GM21825 (cell line): ENCODE measurements at regions not wholly inside any gene's neighbourhood (a gene's known extent, or its start where the extent isn't known, plus 50 kb on each side); places are given as distances from the start of the nearest gene placed in this dataset.
"Not testable (repeated sequence)": the region's sequence is repeated elsewhere in the genome, so short reads cannot be mapped to it uniquely, and the experiment has no call there.

ENCODE experiments used
- ATAC-seq: cut with Tn5 transposase; IDR thresholded peaks from one replicate; pipeline ENCODE4 v1.9.1; 2021; ENCODE audit warnings: mild to moderate bottlenecking, moderate library complexity; ENCODE audit not compliant: unreplicated experiment

GRCh38 chr12:102669056-102669455, 188.7 kb upstream of the IGF1 start:
- ATAC-seq = no peak

- ATAC-seq = not testable (repeated sequence)
Observed at GRCh38 chr12:102666176-102666575, 185.8 kb upstream of the IGF1 start.

GRCh38 chr12:102659200-102659911, 179.0 kb upstream of the IGF1 start:
- ATAC-seq = no peak

- ATAC-seq = no peak
Observed at GRCh38 chr12:102653406-102653805, 173.0 kb upstream of the IGF1 start.

GRCh38 chr12:102652645-102653313, 172.4 kb upstream of the IGF1 start:
- no peak for ATAC-seq

- ATAC-seq = no peak
Observed at GRCh38 chr12:102645968-102646367, 165.6 kb upstream of the IGF1 start.

GRCh38 chr12:102643879-102644575, 163.7 kb upstream of the IGF1 start:
- ATAC-seq = no peak

- no peak for ATAC-seq
Observed at GRCh38 chr12:102642199-102642598, 161.8 kb upstream of the IGF1 start.

GRCh38 chr12:102640658-102641057, 160.3 kb upstream of the IGF1 start:
- not testable (repeated sequence) for ATAC-seq

- no peak for ATAC-seq
Observed at GRCh38 chr12:102638777-102639176, 158.4 kb upstream of the IGF1 start.

- no peak for ATAC-seq
Observed at GRCh38 chr12:102633981-102634605, 153.7 kb upstream of the IGF1 start.

GRCh38 chr12:102631274-102631673, 150.9 kb upstream of the IGF1 start:
- ATAC-seq = no peak

GRCh38 chr12:102629262-102629888, 149.0 kb upstream of the IGF1 start:
- no peak for ATAC-seq

GRCh38 chr12:102625819-102626218, 145.5 kb upstream of the IGF1 start:
- ATAC-seq = no peak

GRCh38 chr12:102622618-102623017, 142.3 kb upstream of the IGF1 start:
- no peak for ATAC-seq

- ATAC-seq = no peak
Observed at GRCh38 chr12:102618197-102618877, 138.0 kb upstream of the IGF1 start.

- ATAC-seq = no peak
Observed at GRCh38 chr12:102616692-102617091, 136.3 kb upstream of the IGF1 start.

- ATAC-seq = no peak
Observed at GRCh38 chr12:102611995-102612394, 131.6 kb upstream of the IGF1 start.

- no peak for ATAC-seq
Observed at GRCh38 chr12:102609996-102610395, 129.6 kb upstream of the IGF1 start.

GRCh38 chr12:102603021-102603420, 122.7 kb upstream of the IGF1 start:
- ATAC-seq = no peak
